Stomach (tissue), 4 donors: ENCODE measurements at regions not wholly inside any gene's neighbourhood (a gene's known extent, or its start where the extent isn't known, plus 50 kb on each side); places are given as distances from the start of the nearest gene placed in this dataset.

Experiments
- EP300 ChIP-seq: sonication (generic); formaldehyde crosslinking; IDR thresholded peaks from one replicate; pipeline ENCODE4 v1.6.1; 2017; ENCODE audit warnings: antibody characterized with exemption
- POLR2AphosphoS5 ChIP-seq, 3 donors: sonication (generic); formaldehyde crosslinking; IDR thresholded peaks; one replicate each; pipeline ENCODE4 v1.6.1; 2016; ENCODE audit warnings: antibody characterized with exemption in 3 of 3
- TF ChIP-seq, protein P1 (sequence below), 7 experiments: fragments of 450-650 bp in 4 of 7; fragments of 200-600 bp in 3 of 7; sonication (generic) in 3 of 7; IDR thresholded peaks; one replicate each; pipeline ENCODE4 v1.5.1; 2016 to 2019; ENCODE audit warnings: antibody characterized with exemption in 7 of 7, control low read depth in 2 of 7, mild to moderate bottlenecking in 1 of 7

GRCh38 chr19:28956421-28956820 lies 256.5 kb downstream of the UQCRFS1 start:
- TF ChIP-seq, protein P1, sequence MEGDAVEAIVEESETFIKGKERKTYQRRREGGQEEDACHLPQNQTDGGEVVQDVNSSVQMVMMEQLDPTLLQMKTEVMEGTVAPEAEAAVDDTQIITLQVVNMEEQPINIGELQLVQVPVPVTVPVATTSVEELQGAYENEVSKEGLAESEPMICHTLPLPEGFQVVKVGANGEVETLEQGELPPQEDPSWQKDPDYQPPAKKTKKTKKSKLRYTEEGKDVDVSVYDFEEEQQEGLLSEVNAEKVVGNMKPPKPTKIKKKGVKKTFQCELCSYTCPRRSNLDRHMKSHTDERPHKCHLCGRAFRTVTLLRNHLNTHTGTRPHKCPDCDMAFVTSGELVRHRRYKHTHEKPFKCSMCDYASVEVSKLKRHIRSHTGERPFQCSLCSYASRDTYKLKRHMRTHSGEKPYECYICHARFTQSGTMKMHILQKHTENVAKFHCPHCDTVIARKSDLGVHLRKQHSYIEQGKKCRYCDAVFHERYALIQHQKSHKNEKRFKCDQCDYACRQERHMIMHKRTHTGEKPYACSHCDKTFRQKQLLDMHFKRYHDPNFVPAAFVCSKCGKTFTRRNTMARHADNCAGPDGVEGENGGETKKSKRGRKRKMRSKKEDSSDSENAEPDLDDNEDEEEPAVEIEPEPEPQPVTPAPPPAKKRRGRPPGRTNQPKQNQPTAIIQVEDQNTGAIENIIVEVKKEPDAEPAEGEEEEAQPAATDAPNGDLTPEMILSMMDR (IDR thresholded peaks at IDR 0.05): no peak
- no peak for TF ChIP-seq EP300
- TF ChIP-seq POLR2AphosphoS5 (IDR thresholded peaks at IDR 0.05): no peak
